Uterus (tissue), 2 donors: ENCODE measurements at regions not wholly inside any gene's neighbourhood (a gene's known extent, or its start where the extent isn't known, plus 50 kb on each side); places are given as distances from the start of the nearest gene placed in this dataset.

Source experiments
- CTCF ChIP-seq, 4 experiments: fragments of 200-600 bp in 2 of 4; fragments of 450-650 bp in 2 of 4; sonication (generic) in 2 of 4; IDR thresholded peaks; one replicate each; pipeline ENCODE4 v1.5.1; 2016 to 2019; ENCODE audit warnings: antibody characterized with exemption in 4 of 4, mild to moderate bottlenecking in 2 of 4, moderate library complexity in 1 of 4
- POLR2A ChIP-seq, 2 donors: fragments of 450-650 bp; IDR thresholded peaks; one replicate each; pipeline ENCODE4 v1.6.1; 2016; ENCODE audit warnings: antibody characterized with exemption in 2 of 2, mild to moderate bottlenecking in 1 of 2, moderate library complexity in 1 of 2

- TF ChIP-seq CTCF (IDR thresholded peaks at IDR 0.05), result no peak
- no peak for TF ChIP-seq POLR2A (IDR thresholded peaks at IDR 0.05)
These were observed 271.5 kb upstream of the C9orf72 start for GRCh38 chr9:27844797-27845196.
